ENCODE measurements at regions not wholly inside any gene's neighbourhood (a gene's known extent, or its start where the extent isn't known, plus 50 kb on each side); places are given as distances from the start of the nearest gene placed in this dataset.
"Not testable (repeated sequence)": the region's sequence is repeated elsewhere in the genome, so short reads cannot be mapped to it uniquely, and the experiment has no call there.

GRCh38 chr4:7134737-7135388 lies 57.5 kb upstream of the SORCS2 start:
- peaks cover 5 to 6% (median 6%) of the 10 kb centered on the region in 3 donors for H3K4me1 ChIP-seq (ENCODE audit: control insufficient read depth in 3 of 3, insufficient read depth in 3 of 3, low read length in 3 of 3)
- H3K27me3 ChIP-seq (ENCODE audit: control insufficient read depth in 3 of 3, insufficient read depth in 3 of 3, low read length in 3 of 3) = peaks cover 0 to 22% (median 4%) of the 10 kb centered on the region in 3 donors
- no peaks in the 10 kb centered on the region for H3K9me3 ChIP-seq (ENCODE audit: control insufficient read depth in 3 of 3, low read length in 3 of 3)
- peak overlapping the region; percentile 36 for H3K27ac ChIP-seq (ENCODE audit: low read depth, low read length)
- H3K36me3 ChIP-seq (ENCODE audit: control insufficient read depth in 3 of 3, insufficient read depth in 3 of 3, low read length in 3 of 3) = no peaks in the 10 kb centered on the region
- no peak overlapping the region for H3K4me3 ChIP-seq (ENCODE audit: low read length in 3 of 3)
- H3K9ac ChIP-seq (ENCODE audit: low read depth in 1 of 3, low read length in 3 of 3) = peak overlapping the region in 1 of 3 donors; percentile 40

GRCh38 chr4:7133818-7134650 lies 58.3 kb upstream of the SORCS2 start:
- not testable (repeated sequence) for H3K27ac ChIP-seq (ENCODE audit: low read depth, low read length); H3K4me3 ChIP-seq (ENCODE audit: low read length in 3 of 3); H3K4me1 ChIP-seq (ENCODE audit: control insufficient read depth in 3 of 3, insufficient read depth in 3 of 3, low read length in 3 of 3); H3K9me3 ChIP-seq (ENCODE audit: control insufficient read depth in 3 of 3, low read length in 3 of 3); H3K36me3 ChIP-seq (ENCODE audit: control insufficient read depth in 3 of 3, insufficient read depth in 3 of 3, low read length in 3 of 3); H3K9ac ChIP-seq (ENCODE audit: low read depth in 1 of 3, low read length in 3 of 3)
- peaks cover 0 to 13% (median 4%) of the 10 kb centered on the region in 3 donors for H3K27me3 ChIP-seq (ENCODE audit: control insufficient read depth in 3 of 3, insufficient read depth in 3 of 3, low read length in 3 of 3)

- H3K4me1 ChIP-seq (ENCODE audit: control insufficient read depth in 3 of 3, insufficient read depth in 3 of 3, low read length in 3 of 3) = peaks cover 5 to 9% (median 6%) of the 10 kb centered on the region in 3 donors
- H3K9me3 ChIP-seq (ENCODE audit: control insufficient read depth in 3 of 3, low read length in 3 of 3) = no peaks in the 10 kb centered on the region
- peaks cover 0 to 7% (median 0%) of the 10 kb centered on the region in 3 donors for H3K27me3 ChIP-seq (ENCODE audit: control insufficient read depth in 3 of 3, insufficient read depth in 3 of 3, low read length in 3 of 3)
- no peak overlapping the region for H3K27ac ChIP-seq (ENCODE audit: low read depth, low read length)
- no peak overlapping the region for H3K4me3 ChIP-seq (ENCODE audit: low read length in 3 of 3)
- no peak overlapping the region for H3K9ac ChIP-seq (ENCODE audit: low read depth in 1 of 3, low read length in 3 of 3)
- H3K36me3 ChIP-seq (ENCODE audit: control insufficient read depth in 3 of 3, insufficient read depth in 3 of 3, low read length in 3 of 3) = no peaks in the 10 kb centered on the region
Measured at GRCh38 chr4:7132730-7133582, 59.4 kb upstream of the SORCS2 start.

GRCh38 chr4:7132249-7132648 lies 60.1 kb upstream of the SORCS2 start:
- Histone ChIP-seq H3K4me1 (ENCODE audit: control insufficient read depth in 3 of 3, insufficient read depth in 3 of 3, low read length in 3 of 3) (peaks cover 5 to 10% (median 6%) of the 10 kb centered on the region in 3 donors), H3K36me3 (ENCODE audit: control insufficient read depth in 3 of 3, insufficient read depth in 3 of 3, low read length in 3 of 3) (no peaks in the 10 kb centered on the region), H3K4me3 (ENCODE audit: low read length in 3 of 3) (no peak overlapping the region), H3K9ac (ENCODE audit: low read depth in 1 of 3, low read length in 3 of 3) (no peak overlapping the region), H3K27me3 (ENCODE audit: control insufficient read depth in 3 of 3, insufficient read depth in 3 of 3, low read length in 3 of 3) (peaks cover 0 to 2% (median 0%) of the 10 kb centered on the region in 3 donors), H3K27ac (ENCODE audit: low read depth, low read length) (no peak overlapping the region), H3K9me3 (ENCODE audit: control insufficient read depth in 3 of 3, low read length in 3 of 3) (no peaks in the 10 kb centered on the region)

- no peak overlapping the region for H3K27ac ChIP-seq (ENCODE audit: low read depth, low read length)
- no peaks in the 10 kb centered on the region for H3K36me3 ChIP-seq (ENCODE audit: control insufficient read depth in 3 of 3, insufficient read depth in 3 of 3, low read length in 3 of 3)
- peaks cover 5 to 12% (median 6%) of the 10 kb centered on the region in 3 donors for H3K4me1 ChIP-seq (ENCODE audit: control insufficient read depth in 3 of 3, insufficient read depth in 3 of 3, low read length in 3 of 3)
- H3K4me3 ChIP-seq (ENCODE audit: low read length in 3 of 3) = no peak overlapping the region
- no peaks in the 10 kb centered on the region for H3K9me3 ChIP-seq (ENCODE audit: control insufficient read depth in 3 of 3, low read length in 3 of 3)
- H3K9ac ChIP-seq (ENCODE audit: low read depth in 1 of 3, low read length in 3 of 3) = no peak overlapping the region
- peaks cover 0 to 2% (median 0%) of the 10 kb centered on the region in 3 donors for H3K27me3 ChIP-seq (ENCODE audit: control insufficient read depth in 3 of 3, insufficient read depth in 3 of 3, low read length in 3 of 3)
Measured at GRCh38 chr4:7131498-7132031, 60.8 kb upstream of the SORCS2 start.

- no peaks in the 10 kb centered on the region for H3K9me3 ChIP-seq (ENCODE audit: control insufficient read depth in 3 of 3, low read length in 3 of 3)
- no peak overlapping the region for H3K9ac ChIP-seq (ENCODE audit: low read depth in 1 of 3, low read length in 3 of 3)
- H3K36me3 ChIP-seq (ENCODE audit: control insufficient read depth in 3 of 3, insufficient read depth in 3 of 3, low read length in 3 of 3) = no peaks in the 10 kb centered on the region
- no peak overlapping the region for H3K4me3 ChIP-seq (ENCODE audit: low read length in 3 of 3)
- peaks cover 5 to 12% (median 6%) of the 10 kb centered on the region in 3 donors for H3K4me1 ChIP-seq (ENCODE audit: control insufficient read depth in 3 of 3, insufficient read depth in 3 of 3, low read length in 3 of 3)
- peaks cover 0 to 2% (median 0%) of the 10 kb centered on the region in 3 donors for H3K27me3 ChIP-seq (ENCODE audit: control insufficient read depth in 3 of 3, insufficient read depth in 3 of 3, low read length in 3 of 3)
- no peak overlapping the region for H3K27ac ChIP-seq (ENCODE audit: low read depth, low read length)
Measured at GRCh38 chr4:7130621-7131211, 61.6 kb upstream of the SORCS2 start.

GRCh38 chr4:7129871-7130620 lies 62.2 kb upstream of the GRPEL1 start:
- H3K4me1 ChIP-seq (ENCODE audit: control insufficient read depth in 3 of 3, insufficient read depth in 3 of 3, low read length in 3 of 3) = peaks cover 6 to 13% (median 7%) of the 10 kb centered on the region in 3 donors
- no peak overlapping the region for H3K4me3 ChIP-seq (ENCODE audit: low read length in 3 of 3)
- H3K27me3 ChIP-seq (ENCODE audit: control insufficient read depth in 3 of 3, insufficient read depth in 3 of 3, low read length in 3 of 3) = peaks cover 0 to 2% (median 0%) of the 10 kb centered on the region in 3 donors
- no peaks in the 10 kb centered on the region for H3K9me3 ChIP-seq (ENCODE audit: control insufficient read depth in 3 of 3, low read length in 3 of 3)
- no peaks in the 10 kb centered on the region for H3K36me3 ChIP-seq (ENCODE audit: control insufficient read depth in 3 of 3, insufficient read depth in 3 of 3, low read length in 3 of 3)
- H3K9ac ChIP-seq (ENCODE audit: low read depth in 1 of 3, low read length in 3 of 3) = no peak overlapping the region
- H3K27ac ChIP-seq (ENCODE audit: low read depth, low read length) = no peak overlapping the region

- Histone ChIP-seq H3K9me3 (ENCODE audit: control insufficient read depth in 3 of 3, low read length in 3 of 3) (no peaks in the 10 kb centered on the region), H3K36me3 (ENCODE audit: control insufficient read depth in 3 of 3, insufficient read depth in 3 of 3, low read length in 3 of 3) (no peaks in the 10 kb centered on the region), H3K4me3 (ENCODE audit: low read length in 3 of 3) (no peak overlapping the region), H3K27me3 (ENCODE audit: control insufficient read depth in 3 of 3, insufficient read depth in 3 of 3, low read length in 3 of 3) (peaks cover 0 to 2% (median 0%) of the 10 kb centered on the region in 3 donors), H3K4me1 (ENCODE audit: control insufficient read depth in 3 of 3, insufficient read depth in 3 of 3, low read length in 3 of 3) (peaks cover 8 to 16% (median 9%) of the 10 kb centered on the region in 3 donors), H3K27ac (ENCODE audit: low read depth, low read length) (no peak overlapping the region), H3K9ac (ENCODE audit: low read depth in 1 of 3, low read length in 3 of 3) (no peak overlapping the region)
Measured at GRCh38 chr4:7128644-7129043, 60.8 kb upstream of the GRPEL1 start.

- no peaks in the 10 kb centered on the region for H3K9me3 ChIP-seq (ENCODE audit: control insufficient read depth in 3 of 3, low read length in 3 of 3)
- H3K27ac ChIP-seq (ENCODE audit: low read depth, low read length) = no peak overlapping the region
- H3K9ac ChIP-seq (ENCODE audit: low read depth in 1 of 3, low read length in 3 of 3) = no peak overlapping the region
- no peaks in the 10 kb centered on the region for H3K36me3 ChIP-seq (ENCODE audit: control insufficient read depth in 3 of 3, insufficient read depth in 3 of 3, low read length in 3 of 3)
- no peak overlapping the region for H3K4me3 ChIP-seq (ENCODE audit: low read length in 3 of 3)
- H3K27me3 ChIP-seq (ENCODE audit: control insufficient read depth in 3 of 3, insufficient read depth in 3 of 3, low read length in 3 of 3) = peaks cover 0 to 2% (median 0%) of the 10 kb centered on the region in 3 donors
- H3K4me1 ChIP-seq (ENCODE audit: control insufficient read depth in 3 of 3, insufficient read depth in 3 of 3, low read length in 3 of 3) = peaks cover 8 to 16% (median 9%) of the 10 kb centered on the region in 3 donors
Measured at GRCh38 chr4:7128234-7128633, 60.4 kb upstream of the GRPEL1 start.

All from skeletal muscle tissue (tissue), 3 donors.